ENCODE measurements at regions not wholly inside any gene's neighbourhood (a gene's known extent, or its start where the extent isn't known, plus 50 kb on each side); places are given as distances from the start of the nearest gene placed in this dataset.

DNA sequence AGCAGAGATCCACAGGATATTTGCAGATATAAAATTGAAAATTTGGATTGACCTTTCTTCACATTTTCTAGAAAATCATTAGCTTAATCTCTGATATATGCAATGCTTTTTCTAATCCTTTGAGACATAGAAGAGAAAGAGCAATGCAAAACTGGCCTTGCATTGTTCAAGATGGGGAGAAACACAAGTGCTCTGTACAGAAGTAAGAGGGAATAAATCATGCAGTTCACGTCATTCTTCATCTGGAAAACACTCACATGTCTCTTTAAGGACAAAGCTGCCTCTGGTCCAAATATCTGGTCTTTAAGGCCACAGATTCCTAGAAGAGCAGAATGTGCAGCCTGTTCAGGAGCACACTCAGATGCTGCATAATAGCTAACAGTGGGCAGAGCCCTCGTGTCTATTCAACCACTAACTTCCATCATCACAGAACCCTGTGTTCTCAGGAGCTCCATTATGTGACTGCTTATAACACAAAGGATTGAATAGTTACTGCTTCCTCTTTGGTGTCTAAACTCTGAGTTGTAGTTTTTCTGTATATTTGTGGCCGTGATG lies 277.5 kb downstream of the PLK2 start:
- TF ChIP-seq, protein P1, sequence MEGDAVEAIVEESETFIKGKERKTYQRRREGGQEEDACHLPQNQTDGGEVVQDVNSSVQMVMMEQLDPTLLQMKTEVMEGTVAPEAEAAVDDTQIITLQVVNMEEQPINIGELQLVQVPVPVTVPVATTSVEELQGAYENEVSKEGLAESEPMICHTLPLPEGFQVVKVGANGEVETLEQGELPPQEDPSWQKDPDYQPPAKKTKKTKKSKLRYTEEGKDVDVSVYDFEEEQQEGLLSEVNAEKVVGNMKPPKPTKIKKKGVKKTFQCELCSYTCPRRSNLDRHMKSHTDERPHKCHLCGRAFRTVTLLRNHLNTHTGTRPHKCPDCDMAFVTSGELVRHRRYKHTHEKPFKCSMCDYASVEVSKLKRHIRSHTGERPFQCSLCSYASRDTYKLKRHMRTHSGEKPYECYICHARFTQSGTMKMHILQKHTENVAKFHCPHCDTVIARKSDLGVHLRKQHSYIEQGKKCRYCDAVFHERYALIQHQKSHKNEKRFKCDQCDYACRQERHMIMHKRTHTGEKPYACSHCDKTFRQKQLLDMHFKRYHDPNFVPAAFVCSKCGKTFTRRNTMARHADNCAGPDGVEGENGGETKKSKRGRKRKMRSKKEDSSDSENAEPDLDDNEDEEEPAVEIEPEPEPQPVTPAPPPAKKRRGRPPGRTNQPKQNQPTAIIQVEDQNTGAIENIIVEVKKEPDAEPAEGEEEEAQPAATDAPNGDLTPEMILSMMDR (IDR thresholded peaks at IDR 0.05): no peak
- no peak for TF ChIP-seq TCF7L2 (IDR thresholded peaks at IDR 0.05; ENCODE audit: low read depth, low read length)
- TF ChIP-seq, protein P2, sequence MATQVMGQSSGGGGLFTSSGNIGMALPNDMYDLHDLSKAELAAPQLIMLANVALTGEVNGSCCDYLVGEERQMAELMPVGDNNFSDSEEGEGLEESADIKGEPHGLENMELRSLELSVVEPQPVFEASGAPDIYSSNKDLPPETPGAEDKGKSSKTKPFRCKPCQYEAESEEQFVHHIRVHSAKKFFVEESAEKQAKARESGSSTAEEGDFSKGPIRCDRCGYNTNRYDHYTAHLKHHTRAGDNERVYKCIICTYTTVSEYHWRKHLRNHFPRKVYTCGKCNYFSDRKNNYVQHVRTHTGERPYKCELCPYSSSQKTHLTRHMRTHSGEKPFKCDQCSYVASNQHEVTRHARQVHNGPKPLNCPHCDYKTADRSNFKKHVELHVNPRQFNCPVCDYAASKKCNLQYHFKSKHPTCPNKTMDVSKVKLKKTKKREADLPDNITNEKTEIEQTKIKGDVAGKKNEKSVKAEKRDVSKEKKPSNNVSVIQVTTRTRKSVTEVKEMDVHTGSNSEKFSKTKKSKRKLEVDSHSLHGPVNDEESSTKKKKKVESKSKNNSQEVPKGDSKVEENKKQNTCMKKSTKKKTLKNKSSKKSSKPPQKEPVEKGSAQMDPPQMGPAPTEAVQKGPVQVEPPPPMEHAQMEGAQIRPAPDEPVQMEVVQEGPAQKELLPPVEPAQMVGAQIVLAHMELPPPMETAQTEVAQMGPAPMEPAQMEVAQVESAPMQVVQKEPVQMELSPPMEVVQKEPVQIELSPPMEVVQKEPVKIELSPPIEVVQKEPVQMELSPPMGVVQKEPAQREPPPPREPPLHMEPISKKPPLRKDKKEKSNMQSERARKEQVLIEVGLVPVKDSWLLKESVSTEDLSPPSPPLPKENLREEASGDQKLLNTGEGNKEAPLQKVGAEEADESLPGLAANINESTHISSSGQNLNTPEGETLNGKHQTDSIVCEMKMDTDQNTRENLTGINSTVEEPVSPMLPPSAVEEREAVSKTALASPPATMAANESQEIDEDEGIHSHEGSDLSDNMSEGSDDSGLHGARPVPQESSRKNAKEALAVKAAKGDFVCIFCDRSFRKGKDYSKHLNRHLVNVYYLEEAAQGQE (IDR thresholded peaks at IDR 0.05; ENCODE audit: insufficient read depth in 1 of 2, low read depth in 2 of 2, low read length in 1 of 2): no peak
- TF ChIP-seq SIN3A (IDR thresholded peaks at IDR 0.05; ENCODE audit: borderline replicate concordance, insufficient read depth, low read depth, low read length): no peak
- TF ChIP-seq POLR2AphosphoS5 (IDR thresholded peaks at IDR 0.05; ENCODE audit: low read depth, low read length): no peak

Data from Panc1 (cell line).